Nephron progenitor cell (in vitro differentiated cells): ENCODE measurements at regions not wholly inside any gene's neighbourhood (a gene's known extent, or its start where the extent isn't known, plus 50 kb on each side); places are given as distances from the start of the nearest gene placed in this dataset.

Experiments
- DNase-seq: peaks from one replicate; pipeline ENCODE4 v3.0.0; 2021
- H3K27ac Mint-ChIP-seq: 2 replicates; pipeline ENCODE4 v1.8.0; 2021; ENCODE audit warnings: mild to moderate bottlenecking, moderate library complexity, mixed read lengths
- H3K27me3 Mint-ChIP-seq: 2 replicates; pipeline ENCODE4 v1.8.0; 2021; ENCODE audit warnings: mild to moderate bottlenecking, low read depth, mixed read lengths; ENCODE audit not compliant: poor library complexity
- H3K36me3 Mint-ChIP-seq: 2 replicates; pipeline ENCODE4 v1.8.0; 2021; ENCODE audit warnings: low read depth, mixed read lengths
- H3K4me1 Mint-ChIP-seq: 2 replicates; pipeline ENCODE4 v1.8.0; 2021; ENCODE audit warnings: mixed read lengths
- H3K4me3 Mint-ChIP-seq: 2 replicates; pipeline ENCODE4 v1.8.0; 2021; ENCODE audit warnings: mild to moderate bottlenecking, moderate library complexity, mixed read lengths
- H3K9me3 Mint-ChIP-seq: 2 replicates; pipeline ENCODE4 v1.8.0; 2021; ENCODE audit warnings: mild to moderate bottlenecking, moderate library complexity, mixed read lengths
- CTCF ChIP-seq: fragments of 200-600 bp; sonication (generic); IDR thresholded peaks from 2 replicates; pipeline ENCODE4 v1.5.0; 2021; ENCODE audit warnings: antibody characterized with exemption

- H3K4me3 Mint-ChIP-seq: no peak overlapping the region
- no peak for TF ChIP-seq CTCF
- no peaks in the 10 kb centered on the region for H3K9me3 Mint-ChIP-seq
- H3K27ac Mint-ChIP-seq: no peak overlapping the region
- peaks cover 12% of the 10 kb centered on the region for H3K27me3 Mint-ChIP-seq
- DNase-seq: no peak
- no peaks in the 10 kb centered on the region for H3K4me1 Mint-ChIP-seq
- no peaks in the 10 kb centered on the region for H3K36me3 Mint-ChIP-seq
Measured at GRCh38 chr16:47927330-47927729, 228.5 kb downstream of the ABCC12 start.

GRCh38 chr16:47925811-47926460 is 229.9 kb downstream of the ABCC12 start:
- Mint-ChIP-seq H3K9me3 (no peaks in the 10 kb centered on the region), H3K27me3 (peaks cover 12% of the 10 kb centered on the region), H3K4me1 (no peaks in the 10 kb centered on the region), H3K4me3 (no peak overlapping the region), H3K27ac (no peak overlapping the region), H3K36me3 (no peaks in the 10 kb centered on the region)
- DNase-seq: no peak
- no peak for TF ChIP-seq CTCF

GRCh38 chr16:47924950-47925349 is 230.8 kb downstream of the ABCC12 start:
- no peak for TF ChIP-seq CTCF
- Mint-ChIP-seq H3K27ac (no peak overlapping the region), H3K4me1 (no peaks in the 10 kb centered on the region), H3K4me3 (no peak overlapping the region), H3K36me3 (no peaks in the 10 kb centered on the region), H3K27me3 (peaks cover 8% of the 10 kb centered on the region), H3K9me3 (no peaks in the 10 kb centered on the region)
- no peak for DNase-seq

- H3K27me3 Mint-ChIP-seq: peaks cover 4% of the 10 kb centered on the region
- H3K27ac Mint-ChIP-seq: no peak overlapping the region
- no peak for TF ChIP-seq CTCF
- no peak overlapping the region for H3K4me3 Mint-ChIP-seq
- DNase-seq: no peak
- H3K36me3 Mint-ChIP-seq: no peaks in the 10 kb centered on the region
- H3K9me3 Mint-ChIP-seq: no peaks in the 10 kb centered on the region
- H3K4me1 Mint-ChIP-seq: no peaks in the 10 kb centered on the region
Measured at GRCh38 chr16:47921535-47921934, 234.3 kb downstream of the ABCC12 start.

- TF ChIP-seq CTCF: no peak
- no peaks in the 10 kb centered on the region for H3K36me3 Mint-ChIP-seq
- no peaks in the 10 kb centered on the region for H3K9me3 Mint-ChIP-seq
- H3K27me3 Mint-ChIP-seq: peaks cover 4% of the 10 kb centered on the region
- no peak for DNase-seq
- H3K27ac Mint-ChIP-seq: no peak overlapping the region
- no peaks in the 10 kb centered on the region for H3K4me1 Mint-ChIP-seq
- no peak overlapping the region for H3K4me3 Mint-ChIP-seq
Measured at GRCh38 chr16:47920709-47921108, 235.1 kb downstream of the ABCC12 start.

- no peak for DNase-seq
- TF ChIP-seq CTCF: no peak
- Mint-ChIP-seq H3K27me3 (peaks cover 6% of the 10 kb centered on the region), H3K36me3 (no peaks in the 10 kb centered on the region), H3K4me1 (no peaks in the 10 kb centered on the region), H3K9me3 (peaks cover 16% of the 10 kb centered on the region), H3K27ac (no peak overlapping the region), H3K4me3 (no peak overlapping the region)
Measured at GRCh38 chr16:47917118-47917517, 238.7 kb downstream of the ABCC12 start.
